H4 (cell line): ENCODE measurements at regions not wholly inside any gene's neighbourhood (a gene's known extent, or its start where the extent isn't known, plus 50 kb on each side); places are given as distances from the start of the nearest gene placed in this dataset.

Experiments
- DNase-seq: peaks from one replicate; pipeline ENCODE4 v3.0.0-alpha.2; 2015; ENCODE audit warnings: low spot score

GRCh38 chr4:189367832-189368231, 572.8 kb upstream of the FRG1 start:
- DNase-seq = no peak

GRCh38 chr4:189374176-189374575, 566.5 kb upstream of the FRG1 start:
- DNase-seq = no peak

GRCh38 chr4:189376901-189377300, 563.8 kb upstream of the FRG1 start:
- DNase-seq = no peak

- DNase-seq = no peak
These were observed 563.1 kb upstream of the FRG1 start for GRCh38 chr4:189377569-189377968.

GRCh38 chr4:189385098-189385497, 555.6 kb upstream of the FRG1 start:
- DNase-seq = no peak

GRCh38 chr4:189385579-189385978, 555.1 kb upstream of the FRG1 start:
- no peak for DNase-seq

- DNase-seq = no peak
These were observed 544.2 kb upstream of the FRG1 start for GRCh38 chr4:189396435-189396834.

- DNase-seq = no peak
These were observed 536.4 kb upstream of the FRG1 start for GRCh38 chr4:189404271-189404670.

GRCh38 chr4:189409158-189409557, 531.5 kb upstream of the FRG1 start:
- DNase-seq = no peak

GRCh38 chr4:189414021-189414420, 526.7 kb upstream of the FRG1 start:
- no peak for DNase-seq

- DNase-seq = no peak
These were observed 520.1 kb upstream of the FRG1 start for GRCh38 chr4:189420572-189420971.

- DNase-seq = no peak
These were observed 504.5 kb upstream of the FRG1 start for GRCh38 chr4:189436207-189436606.

- DNase-seq = no peak
These were observed 500.0 kb upstream of the FRG1 start for GRCh38 chr4:189440716-189441115.

GRCh38 chr4:189443341-189443740, 497.3 kb upstream of the FRG1 start:
- DNase-seq = no peak

- no peak for DNase-seq
These were observed 495.1 kb upstream of the FRG1 start for GRCh38 chr4:189445613-189446012.

- DNase-seq = no peak
These were observed 476.9 kb upstream of the FRG1 start for GRCh38 chr4:189463734-189464133.

- no peak for DNase-seq
These were observed 446.3 kb upstream of the FRG1 start for GRCh38 chr4:189494407-189494806.

GRCh38 chr4:189497516-189497915, 443.2 kb upstream of the FRG1 start:
- no peak for DNase-seq

GRCh38 chr4:189497996-189498395, 442.7 kb upstream of the FRG1 start:
- DNase-seq = no peak

GRCh38 chr4:189498457-189498856, 442.2 kb upstream of the FRG1 start:
- DNase-seq = no peak

- no peak for DNase-seq
These were observed 441.0 kb upstream of the FRG1 start for GRCh38 chr4:189499696-189500095.

- no peak for DNase-seq
These were observed 439.7 kb upstream of the FRG1 start for GRCh38 chr4:189500970-189501369.

GRCh38 chr4:189502841-189503435, 437.7 kb upstream of the FRG1 start:
- no peak for DNase-seq

GRCh38 chr4:189504220-189504619, 436.5 kb upstream of the FRG1 start:
- no peak for DNase-seq

- no peak for DNase-seq
These were observed 435.3 kb upstream of the FRG1 start for GRCh38 chr4:189505380-189505779.
